ENCODE measurements at regions not wholly inside any gene's neighbourhood (a gene's known extent, or its start where the extent isn't known, plus 50 kb on each side); places are given as distances from the start of the nearest gene placed in this dataset.

- CTCF ChIA-PET, result interaction anchor here (0.7 to 1.2 kb wide), 2 partner anchors 9 to 98 kb away, joined by 3 read pairs; no protein-coding TSS in a partner anchor
- Histone ChIP-seq H3K27me3 (ENCODE audit: insufficient read depth) (no peaks in the 10 kb centered on the region), H3K4me3 (ENCODE audit: low read depth in 2 of 2, low read length in 1 of 2) (no peak overlapping the region), H3K4me1 (ENCODE audit: control insufficient read depth in 1 of 2, insufficient read depth in 2 of 2, low read depth in 1 of 2, low read length in 1 of 2) (0 out of 4 replicates have a peak, but pooled peaks cover 0 to 1% of the 10 kb centered on the region in 2 experiments), H3K9me2 (no peaks in the 10 kb centered on the region; the same call in 1 of the 2 replicates), H3K79me2 (ENCODE audit: insufficient read depth) (no peaks in the 10 kb centered on the region), H3K4me2 (no peak overlapping the region), H2AFZ (ENCODE audit: low read depth) (no peak overlapping the region), H3K9me3 (no peaks in the 10 kb centered on the region), H3K36me3 (replicated peaks in 1 of 2; ENCODE audit: control insufficient read depth in 1 of 2, insufficient read depth in 2 of 2, low read length in 1 of 2) (peaks cover 11 to 15% of the 10 kb centered on the region in 2 experiments), H3K9ac (no peak overlapping the region), H3F3A (replicated peaks; ENCODE audit: insufficient read depth) (no peaks in the 10 kb centered on the region), H4K20me1 (ENCODE audit: insufficient read depth) (no peaks in the 10 kb centered on the region), H3K27ac (ENCODE audit: low read depth in 2 of 2, low read length in 1 of 2) (no peak overlapping the region)
- TF ChIP-seq CHD2 (IDR thresholded peaks at IDR 0.05; ENCODE audit: low read length, partially characterized antibody), result no peak
- no peak for TF ChIP-seq TCF12 (IDR thresholded peaks at IDR 0.05)
- TF ChIP-seq, protein P1, sequence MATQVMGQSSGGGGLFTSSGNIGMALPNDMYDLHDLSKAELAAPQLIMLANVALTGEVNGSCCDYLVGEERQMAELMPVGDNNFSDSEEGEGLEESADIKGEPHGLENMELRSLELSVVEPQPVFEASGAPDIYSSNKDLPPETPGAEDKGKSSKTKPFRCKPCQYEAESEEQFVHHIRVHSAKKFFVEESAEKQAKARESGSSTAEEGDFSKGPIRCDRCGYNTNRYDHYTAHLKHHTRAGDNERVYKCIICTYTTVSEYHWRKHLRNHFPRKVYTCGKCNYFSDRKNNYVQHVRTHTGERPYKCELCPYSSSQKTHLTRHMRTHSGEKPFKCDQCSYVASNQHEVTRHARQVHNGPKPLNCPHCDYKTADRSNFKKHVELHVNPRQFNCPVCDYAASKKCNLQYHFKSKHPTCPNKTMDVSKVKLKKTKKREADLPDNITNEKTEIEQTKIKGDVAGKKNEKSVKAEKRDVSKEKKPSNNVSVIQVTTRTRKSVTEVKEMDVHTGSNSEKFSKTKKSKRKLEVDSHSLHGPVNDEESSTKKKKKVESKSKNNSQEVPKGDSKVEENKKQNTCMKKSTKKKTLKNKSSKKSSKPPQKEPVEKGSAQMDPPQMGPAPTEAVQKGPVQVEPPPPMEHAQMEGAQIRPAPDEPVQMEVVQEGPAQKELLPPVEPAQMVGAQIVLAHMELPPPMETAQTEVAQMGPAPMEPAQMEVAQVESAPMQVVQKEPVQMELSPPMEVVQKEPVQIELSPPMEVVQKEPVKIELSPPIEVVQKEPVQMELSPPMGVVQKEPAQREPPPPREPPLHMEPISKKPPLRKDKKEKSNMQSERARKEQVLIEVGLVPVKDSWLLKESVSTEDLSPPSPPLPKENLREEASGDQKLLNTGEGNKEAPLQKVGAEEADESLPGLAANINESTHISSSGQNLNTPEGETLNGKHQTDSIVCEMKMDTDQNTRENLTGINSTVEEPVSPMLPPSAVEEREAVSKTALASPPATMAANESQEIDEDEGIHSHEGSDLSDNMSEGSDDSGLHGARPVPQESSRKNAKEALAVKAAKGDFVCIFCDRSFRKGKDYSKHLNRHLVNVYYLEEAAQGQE (IDR thresholded peaks at IDR 0.05; ENCODE audit: low read depth, low read length), result no peak
- no peak for TF ChIP-seq SMC3 (IDR thresholded peaks at IDR 0.05; ENCODE audit: low read depth, low read length)
- TF ChIP-seq GATA2 (CRISPR knock-in tag; IDR thresholded peaks at IDR 0.05), result no peak
- TF ChIP-seq TAF1 (IDR thresholded peaks at IDR 0.05; ENCODE audit: borderline replicate concordance, low read depth, low read length), result no peak
- TF ChIP-seq ZBTB33 (IDR thresholded peaks at IDR 0.05; ENCODE audit: borderline replicate concordance, low read depth), result no peak
- no peak for TF ChIP-seq USF2 (IDR thresholded peaks at IDR 0.05; ENCODE audit: borderline replicate concordance, low read depth, low read length)
- no peak for TF ChIP-seq JUND (IDR thresholded peaks at IDR 0.05)
- TF ChIP-seq CTCF (IDR thresholded peaks at IDR 0.05), result no peak
- TF ChIP-seq MXI1 (IDR thresholded peaks at IDR 0.05; ENCODE audit: low read depth, low read length), result no peak
- TF ChIP-seq MEF2A (IDR thresholded peaks at IDR 0.05; ENCODE audit: borderline replicate concordance, low read depth), result no peak
- TF ChIP-seq RCOR1 (IDR thresholded peaks at IDR 0.05; ENCODE audit: low read length), result no peak
- DNase-seq, result no peak
- POLR2A ChIA-PET, result no interaction called here
- 92% methylated on average over 7 of the region's 7 CpGs for WGBS (ENCODE audit: low lambda C conversion rate)
Observed at GRCh38 chr7:139172775-139173174, 58.3 kb upstream of the UBN2 start.
